ENCODE measurements at regions not wholly inside any gene's neighbourhood (a gene's known extent, or its start where the extent isn't known, plus 50 kb on each side); places are given as distances from the start of the nearest gene placed in this dataset.

GRCh38 chr6:164928057-164928727 lies 381.2 kb downstream of the C6orf118 start:
- Histone ChIP-seq H3K36me3 (no peaks in the 10 kb centered on the region), H3K4me3 (no peak overlapping the region)

DNA sequence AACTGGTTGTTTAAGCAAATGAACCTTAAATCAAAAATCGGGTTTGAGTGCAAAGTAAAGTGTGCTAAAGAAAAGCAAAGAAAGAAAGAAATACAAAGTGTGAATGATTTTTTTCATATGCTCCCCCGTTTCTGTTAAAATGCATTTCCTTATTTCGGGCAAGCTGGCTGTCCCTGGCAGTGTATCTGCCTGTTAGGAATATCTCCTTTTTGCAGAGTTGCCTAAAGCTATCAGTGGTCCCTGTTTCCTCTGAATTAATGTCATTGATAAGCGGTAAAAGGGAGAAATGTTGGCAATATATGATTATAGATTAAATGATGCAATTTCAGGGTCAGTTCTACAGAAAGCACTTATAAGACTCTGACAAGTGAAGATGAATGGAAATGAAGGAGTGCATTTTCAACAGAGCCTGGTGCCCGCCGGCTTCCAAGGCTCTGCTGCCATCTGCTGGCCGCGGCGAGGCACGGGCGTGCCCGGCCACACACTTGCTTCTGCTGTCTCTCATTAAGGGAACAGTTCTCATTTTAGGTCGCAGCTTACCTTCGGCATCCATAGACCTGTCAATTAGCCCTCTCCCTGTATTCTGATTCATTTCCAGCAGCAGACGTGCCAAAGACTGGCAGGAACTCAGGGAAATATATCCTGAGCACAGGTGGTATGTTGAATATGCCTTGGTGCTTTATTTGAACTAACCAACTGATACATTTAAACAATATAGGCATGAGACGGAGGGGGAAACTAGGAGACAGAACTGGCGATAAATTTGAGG lies 381.9 kb downstream of the C6orf118 start:
- intact Hi-C loops (cut with DNase I): no loop called here

More at GRCh38 chr6:164928057-164928727, 381.2 kb downstream of the C6orf118 start:
- 58% methylated on average over 14 of the region's 17 CpGs for WGBS (ENCODE audit: insufficient coverage, low coverage, low lambda C conversion rate, missing lambda C conversion rate)
- intact Hi-C loops (cut with DNase I): no loop called here
- TF ChIP-seq POLR2A (IDR thresholded peaks at IDR 0.05) (no peak), CTCF (IDR thresholded peaks at IDR 0.05) (no peak)
- ATAC-seq (no peak), DNase-seq (no peak)
- Histone ChIP-seq H3K9me3 (no peaks in the 10 kb centered on the region), H3K4me1 (no peaks in the 10 kb centered on the region), H3K27ac (no peak overlapping the region), H3K27me3 (no peaks in the 10 kb centered on the region)

GRCh38 chr6:164926686-164927085 lies 382.7 kb downstream of the C6orf118 start:
- Histone ChIP-seq H3K4me1 (no peaks in the 10 kb centered on the region), H3K4me3 (no peak overlapping the region), H3K27ac (no peak overlapping the region), H3K9me3 (no peaks in the 10 kb centered on the region), H3K27me3 (no peaks in the 10 kb centered on the region), H3K36me3 (no peaks in the 10 kb centered on the region)
- TF ChIP-seq CTCF (IDR thresholded peaks at IDR 0.05) (no peak), POLR2A (IDR thresholded peaks at IDR 0.05) (no peak)
- no peak for ATAC-seq
- no peak for DNase-seq
- 52% methylated on average over 2 of the region's 2 CpGs for WGBS (ENCODE audit: insufficient coverage, low coverage, low lambda C conversion rate, missing lambda C conversion rate)
- intact Hi-C loops (cut with DNase I): no loop called here

More for the DNA sequence above, 381.9 kb downstream of the C6orf118 start:
- no peaks in the 10 kb centered on the region for H3K4me1 ChIP-seq
- H3K36me3 ChIP-seq: no peaks in the 10 kb centered on the region
- 12% methylated on average over 17 of the region's 17 CpGs for WGBS (ENCODE audit: insufficient coverage, low coverage, low lambda C conversion rate, missing lambda C conversion rate)
- H3K27me3 ChIP-seq: no peaks in the 10 kb centered on the region
- peak; percentile 61 to 70 (median 69) for DNase-seq
- H3K4me3 ChIP-seq: no peak overlapping the region
- TF ChIP-seq POLR2A (IDR thresholded peaks at IDR 0.05) (no peak), CTCF (IDR thresholded peaks at IDR 0.05) (peak; percentile 72 to 99 (median 98))
- no peaks in the 10 kb centered on the region for H3K9me3 ChIP-seq
- peak; percentile 95 to 97 (median 96) for ATAC-seq
- no peak overlapping the region for H3K27ac ChIP-seq

DNA sequence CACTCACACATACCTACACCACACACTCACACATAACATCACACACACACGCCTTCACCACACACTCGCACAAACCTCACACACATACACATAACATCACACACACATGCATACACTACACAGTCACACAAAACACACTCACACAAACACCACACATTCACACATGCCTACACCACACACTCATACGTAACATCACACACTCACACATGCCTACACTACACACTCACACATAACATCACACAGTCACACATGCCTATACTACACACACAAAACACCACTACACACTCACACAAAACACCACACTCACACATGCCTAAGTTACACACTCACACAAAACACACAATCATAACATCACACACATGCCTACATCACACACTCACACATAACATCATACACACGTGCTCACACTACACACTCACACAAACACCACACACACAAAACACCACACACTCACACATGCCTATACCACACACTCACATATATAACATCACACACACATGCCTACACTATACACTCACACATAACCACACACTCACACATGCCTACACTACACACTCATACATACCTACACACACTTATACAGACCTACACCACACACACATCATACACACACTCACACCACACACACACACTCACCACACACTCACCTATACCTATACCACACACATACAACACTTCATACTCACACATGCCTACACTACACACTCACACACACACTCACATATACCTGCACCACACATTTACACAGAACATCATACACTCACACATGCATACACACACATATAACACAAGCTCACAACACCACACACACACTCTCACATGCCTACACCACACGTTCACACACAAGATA lies 383.5 kb downstream of the C6orf118 start:
- Histone ChIP-seq H3K36me3 (no peaks in the 10 kb centered on the region), H3K9me3 (no peaks in the 10 kb centered on the region), H3K27ac (no peak overlapping the region), H3K4me3 (no peak overlapping the region), H3K4me1 (no peaks in the 10 kb centered on the region), H3K27me3 (no peaks in the 10 kb centered on the region)
- TF ChIP-seq POLR2A (IDR thresholded peaks at IDR 0.05) (no peak), CTCF (IDR thresholded peaks at IDR 0.05) (no peak)
- intact Hi-C loops (cut with DNase I): no loop called here
- ATAC-seq (no peak), DNase-seq (no peak)
- WGBS (ENCODE audit: insufficient coverage, low coverage, low lambda C conversion rate, missing lambda C conversion rate): 63% methylated on average over 5 of the region's 5 CpGs
